HG02938 (cell line): ENCODE measurements at regions not wholly inside any gene's neighbourhood (a gene's known extent, or its start where the extent isn't known, plus 50 kb on each side); places are given as distances from the start of the nearest gene placed in this dataset.
A peak's percentile ranks its signal among the peaks of the same experiment; 100 is the strongest.

ENCODE experiments used
- ATAC-seq: cut with Tn5 transposase; IDR thresholded peaks from one replicate; pipeline ENCODE4 v1.9.1; 2021; ENCODE audit warnings: mild to moderate bottlenecking, moderate library complexity; ENCODE audit not compliant: unreplicated experiment

GRCh38 chr5:89034588-89034987, 151.6 kb upstream of the MEF2C start:
- peak; percentile 51 for ATAC-seq

GRCh38 chr5:89030798-89031197, 147.8 kb upstream of the MEF2C start:
- ATAC-seq, result no peak

GRCh38 chr5:89028595-89029285, 145.8 kb upstream of the MEF2C start:
- ATAC-seq, result no peak

GRCh38 chr5:89024045-89024444, 141.1 kb upstream of the MEF2C start:
- ATAC-seq, result no peak

- no peak for ATAC-seq
Observed at GRCh38 chr5:89020926-89021610, 138.1 kb upstream of the MEF2C start.

- ATAC-seq, result no peak
Observed at GRCh38 chr5:89016741-89017303, 133.8 kb upstream of the MEF2C start.

- no peak for ATAC-seq
Observed at GRCh38 chr5:89015409-89015808, 132.4 kb upstream of the MEF2C start.

GRCh38 chr5:89011778-89012711, 129.1 kb upstream of the MEF2C start:
- ATAC-seq, result no peak

- ATAC-seq, result no peak
Observed at GRCh38 chr5:89010512-89010911, 127.5 kb upstream of the MEF2C start.

GRCh38 chr5:89008291-89008690, 125.3 kb upstream of the MEF2C start:
- no peak for ATAC-seq

GRCh38 chr5:89005990-89006389, 123.0 kb upstream of the MEF2C start:
- ATAC-seq, result no peak

GRCh38 chr5:89004379-89004778, 121.4 kb upstream of the MEF2C start:
- no peak for ATAC-seq

GRCh38 chr5:89003563-89004036, 120.6 kb upstream of the MEF2C start:
- ATAC-seq, result no peak

- no peak for ATAC-seq
Observed at GRCh38 chr5:88999853-89000252, 116.9 kb upstream of the MEF2C start.

- ATAC-seq, result no peak
Observed at GRCh38 chr5:88997937-88998336, 115.0 kb upstream of the MEF2C start.

GRCh38 chr5:88984040-88984439, 101.1 kb upstream of the MEF2C start:
- ATAC-seq, result no peak

GRCh38 chr5:88979726-88980125, 96.7 kb upstream of the MEF2C start:
- ATAC-seq, result peak; percentile 10

- peak; percentile 79 for ATAC-seq
Observed at GRCh38 chr5:88979244-88979643, 96.3 kb upstream of the MEF2C start.

- no peak for ATAC-seq
Observed at GRCh38 chr5:88976914-88977313, 93.9 kb upstream of the MEF2C start.

GRCh38 chr5:88967633-88968585, 84.9 kb upstream of the MEF2C start:
- ATAC-seq, result no peak
